Breast epithelium (tissue), 4 donors: ENCODE measurements at regions not wholly inside any gene's neighbourhood (a gene's known extent, or its start where the extent isn't known, plus 50 kb on each side); places are given as distances from the start of the nearest gene placed in this dataset.

Experiments
- DNase-seq, 2 donors: peaks; one replicate each; pipeline ENCODE4 v3.0.0-alpha.2; 2019; ENCODE audit warnings: low spot score in 2 of 2
- H3K27ac ChIP-seq, 2 donors: fragments of 200-600 bp; sonication (generic) in 1 of 2; one replicate each; pipeline ENCODE4 v1.5.1; 2016 to 2019; ENCODE audit warnings: mild to moderate bottlenecking in 1 of 2
- H3K27me3 ChIP-seq, 2 donors: fragments of 200-600 bp; sonication (generic) in 1 of 2; one replicate each; pipeline versions ENCODE4 v1.5.1 to v1.6.0; 2017 to 2019; ENCODE audit warnings: control low read depth in 1 of 2, mild to moderate bottlenecking in 1 of 2
- H3K36me3 ChIP-seq: fragments of 200-600 bp; one replicate; pipeline ENCODE4 v1.5.1; 2019
- H3K4me1 ChIP-seq, 2 donors: fragments of 200-600 bp; sonication (generic); one replicate each; pipeline ENCODE4 v1.5.1; 2016 to 2019; ENCODE audit warnings: control low read depth in 1 of 2
- H3K4me3 ChIP-seq, 3 donors: fragments of 200-600 bp; sonication (generic); 1 replicate in 2 of 3; 2 replicates in 1 of 3; pipeline ENCODE4 v1.5.1; 2016 to 2019; ENCODE audit warnings: mild to moderate bottlenecking in 3 of 3, moderate library complexity in 2 of 3
- H3K9me3 ChIP-seq, 2 donors: fragments of 200-600 bp; sonication (generic) in 1 of 2; one replicate each; pipeline ENCODE4 v1.5.1; 2016 to 2019; ENCODE audit warnings: control low read depth in 1 of 2
- POLR2A ChIP-seq: fragments of 450-650 bp; IDR thresholded peaks from one replicate; pipeline ENCODE4 v1.6.1; 2016; ENCODE audit warnings: antibody characterized with exemption, mild to moderate bottlenecking, moderate library complexity
- POLR2AphosphoS5 ChIP-seq, 3 donors: sonication (generic); formaldehyde crosslinking; IDR thresholded peaks; one replicate each; pipeline ENCODE4 v1.6.1; 2017; ENCODE audit warnings: antibody characterized with exemption in 3 of 3
- intact Hi-C: fragments of 100-400 bp; cut with DNase I; formaldehyde crosslinking; loops from one replicate; pipeline ENCODE4 v1.15.1; 2023; ENCODE audit warnings: low total_unique reads
- TF ChIP-seq, protein P1 (sequence below), 3 donors: fragments of 450-650 bp; IDR thresholded peaks; one replicate each; pipeline ENCODE4 v1.5.1; 2016 to 2017; ENCODE audit warnings: antibody characterized with exemption in 3 of 3, mild to moderate bottlenecking in 3 of 3, moderate library complexity in 3 of 3

- intact Hi-C loops, result no loop called here
- H3K4me3 ChIP-seq, result no peak overlapping the region
Measured at GRCh38 chr18:22047485-22047884, 121.9 kb upstream of the GATA6 start.

GRCh38 chr18:22048221-22048620 is 121.2 kb upstream of the GATA6 start:
- TF ChIP-seq POLR2AphosphoS5 (IDR thresholded peaks at IDR 0.05) (no peak), POLR2A (no peak)
- TF ChIP-seq, protein P1, sequence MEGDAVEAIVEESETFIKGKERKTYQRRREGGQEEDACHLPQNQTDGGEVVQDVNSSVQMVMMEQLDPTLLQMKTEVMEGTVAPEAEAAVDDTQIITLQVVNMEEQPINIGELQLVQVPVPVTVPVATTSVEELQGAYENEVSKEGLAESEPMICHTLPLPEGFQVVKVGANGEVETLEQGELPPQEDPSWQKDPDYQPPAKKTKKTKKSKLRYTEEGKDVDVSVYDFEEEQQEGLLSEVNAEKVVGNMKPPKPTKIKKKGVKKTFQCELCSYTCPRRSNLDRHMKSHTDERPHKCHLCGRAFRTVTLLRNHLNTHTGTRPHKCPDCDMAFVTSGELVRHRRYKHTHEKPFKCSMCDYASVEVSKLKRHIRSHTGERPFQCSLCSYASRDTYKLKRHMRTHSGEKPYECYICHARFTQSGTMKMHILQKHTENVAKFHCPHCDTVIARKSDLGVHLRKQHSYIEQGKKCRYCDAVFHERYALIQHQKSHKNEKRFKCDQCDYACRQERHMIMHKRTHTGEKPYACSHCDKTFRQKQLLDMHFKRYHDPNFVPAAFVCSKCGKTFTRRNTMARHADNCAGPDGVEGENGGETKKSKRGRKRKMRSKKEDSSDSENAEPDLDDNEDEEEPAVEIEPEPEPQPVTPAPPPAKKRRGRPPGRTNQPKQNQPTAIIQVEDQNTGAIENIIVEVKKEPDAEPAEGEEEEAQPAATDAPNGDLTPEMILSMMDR (IDR thresholded peaks at IDR 0.05), result no peak
- no peak for DNase-seq
- Histone ChIP-seq H3K27ac (no peak overlapping the region), H3K4me3 (no peak overlapping the region), H3K27me3 (no peaks in the 10 kb centered on the region), H3K9me3 (no peaks in the 10 kb centered on the region), H3K36me3 (no peaks in the 10 kb centered on the region), H3K4me1 (no peaks in the 10 kb centered on the region)
- intact Hi-C loops, result no loop called here

More at GRCh38 chr18:22047485-22047884, 121.9 kb upstream of the GATA6 start:
- Histone ChIP-seq H3K4me1 (no peaks in the 10 kb centered on the region), H3K9me3 (no peaks in the 10 kb centered on the region), H3K27ac (no peak overlapping the region), H3K36me3 (no peaks in the 10 kb centered on the region), H3K27me3 (no peaks in the 10 kb centered on the region)
- no peak for DNase-seq
- TF ChIP-seq POLR2AphosphoS5 (IDR thresholded peaks at IDR 0.05) (no peak), POLR2A (no peak)
- TF ChIP-seq, protein P1 (IDR thresholded peaks at IDR 0.05), result no peak

- Histone ChIP-seq H3K36me3 (no peaks in the 10 kb centered on the region), H3K4me1 (no peaks in the 10 kb centered on the region), H3K4me3 (no peak overlapping the region), H3K27me3 (no peaks in the 10 kb centered on the region), H3K9me3 (no peaks in the 10 kb centered on the region), H3K27ac (no peak overlapping the region)
- intact Hi-C loops, result no loop called here
- TF ChIP-seq, protein P1 (IDR thresholded peaks at IDR 0.05), result no peak
- TF ChIP-seq POLR2AphosphoS5 (IDR thresholded peaks at IDR 0.05) (no peak), POLR2A (no peak)
- DNase-seq, result no peak
Measured at GRCh38 chr18:22048932-22049615, 120.3 kb upstream of the GATA6 start.

- Histone ChIP-seq H3K4me1 (no peaks in the 10 kb centered on the region), H3K36me3 (no peaks in the 10 kb centered on the region), H3K4me3 (no peak overlapping the region), H3K27ac (no peak overlapping the region), H3K9me3 (no peaks in the 10 kb centered on the region), H3K27me3 (no peaks in the 10 kb centered on the region)
- no peak for DNase-seq
- intact Hi-C loops, result no loop called here
- TF ChIP-seq POLR2A, result no peak
- TF ChIP-seq POLR2AphosphoS5 (IDR thresholded peaks at IDR 0.05), result no peak
- TF ChIP-seq, protein P1 (IDR thresholded peaks at IDR 0.05), result no peak
Measured at GRCh38 chr18:22052405-22053105, 116.8 kb upstream of the GATA6 start.

DNA sequence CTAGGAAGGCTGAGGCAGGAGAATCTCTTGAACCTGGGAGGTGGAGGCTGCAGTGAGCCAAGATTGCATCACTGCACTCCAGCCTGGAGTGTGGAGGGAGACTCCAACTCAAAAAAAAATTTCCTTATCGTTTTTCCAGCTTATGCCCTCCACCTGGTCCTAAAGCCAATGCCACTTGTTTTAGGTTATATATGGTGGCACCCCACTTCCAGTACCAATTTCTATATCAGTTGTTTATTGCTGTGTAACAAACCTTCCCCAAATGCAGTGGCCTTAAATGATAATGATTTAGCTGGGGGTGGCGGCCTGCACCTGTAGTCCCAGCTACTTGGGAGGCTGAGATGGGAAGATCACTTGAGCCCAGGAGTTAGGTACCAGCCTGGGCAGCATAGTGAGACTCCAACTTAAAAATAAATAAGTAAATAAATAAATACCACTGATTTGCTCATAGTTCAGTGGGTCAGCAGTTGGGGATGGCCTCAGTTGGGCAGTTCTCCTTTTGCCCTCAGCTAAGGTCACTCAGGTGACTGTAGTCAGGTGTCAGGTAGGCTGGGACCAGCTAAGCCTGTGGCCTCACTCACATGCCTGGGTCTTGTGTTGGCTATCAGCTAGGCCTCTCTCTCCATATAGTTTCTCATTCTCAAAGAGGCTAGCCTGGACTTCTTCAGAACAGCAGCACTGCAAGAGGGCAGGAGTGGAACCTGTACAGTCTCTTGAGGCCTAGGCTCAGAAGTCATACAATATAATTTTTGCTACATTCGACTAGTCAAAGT is 113.7 kb upstream of the GATA6 start:
- Histone ChIP-seq H3K27ac (no peak overlapping the region), H3K4me3 (no peak overlapping the region), H3K27me3 (no peaks in the 10 kb centered on the region), H3K36me3 (no peaks in the 10 kb centered on the region), H3K9me3 (no peaks in the 10 kb centered on the region), H3K4me1 (no peaks in the 10 kb centered on the region)
- TF ChIP-seq POLR2AphosphoS5 (IDR thresholded peaks at IDR 0.05) (no peak), POLR2A (no peak)
- TF ChIP-seq, protein P1 (IDR thresholded peaks at IDR 0.05), result no peak
- intact Hi-C loops, result no loop called here
- no peak for DNase-seq
